Endothelial cell of umbilical vein (primary cell): ENCODE measurements at regions not wholly inside any gene's neighbourhood (a gene's known extent, or its start where the extent isn't known, plus 50 kb on each side); places are given as distances from the start of the nearest gene placed in this dataset.

ENCODE experiments used
- BruUV-seq: library from RNA; stranded (reverse); fragments of 400-500 nt; replicated peaks from 2 replicates; lab custom pipeline; 2021; lab: Mats Ljungman, UMichigan
- CTCF ChIA-PET: fragments of 300-600, 350-600 bp; sonication (Branson Sonifier 250); formaldehyde crosslinking; loops from one replicate; lab custom pipeline; 2021; ENCODE audit warnings: antibody characterized with exemption, inconsistent platforms; lab: Charles Lee
- POLR2A ChIA-PET: fragments of 300-600, 350-600 bp; sonication (Branson Sonifier 250); formaldehyde crosslinking; loops from one replicate; lab custom pipeline; 2021; ENCODE audit warnings: antibody characterized with exemption, inconsistent platforms; lab: Charles Lee
- DNase-seq: peaks from one replicate; pipeline ENCODE4 v3.0.0-alpha.2; 2011; ENCODE audit warnings: low read depth, low spot score
- FAIRE-seq: peaks from 2 replicates; lab custom pipeline; 2011; peaks lifted over from hg19 to GRCh38; lab: Jason Lieb, UNC
- H2AFZ ChIP-seq: 2 replicates; pipeline ENCODE4 v1.6.0; 2012; ENCODE audit warnings: low read depth, low read length, control low read depth, inconsistent platforms
- H3K27ac ChIP-seq: 2 replicates; pipeline ENCODE4 v1.5.1; 2011; ENCODE audit warnings: low read depth, mild to moderate bottlenecking, control low read depth, low read length, moderate library complexity; ENCODE audit not compliant: insufficient read depth
- H3K27me3 ChIP-seq, 2 experiments: 2 replicates each; pipeline versions ENCODE4 v1.6.0 to v1.6.1; 2011; ENCODE audit warnings: low read length in 2 of 2, mixed read lengths in 1 of 2; ENCODE audit not compliant: control insufficient read depth in 2 of 2, insufficient read depth in 2 of 2
- H3K36me3 ChIP-seq, 2 experiments: 2 replicates in 1 of 2; 3 replicates in 1 of 2; pipeline ENCODE4 v1.5.1; 2011; ENCODE audit warnings: low read length in 2 of 2, mild to moderate bottlenecking in 1 of 2, moderate library complexity in 1 of 2; ENCODE audit not compliant: control insufficient read depth in 2 of 2, insufficient read depth in 2 of 2; ENCODE audit errors: extremely low read depth in 1 of 2
- H3K4me1 ChIP-seq: 3 replicates; pipeline ENCODE4 v1.5.1; 2011; ENCODE audit warnings: mild to moderate bottlenecking, low read length; ENCODE audit not compliant: control insufficient read depth, insufficient read depth; ENCODE audit errors: extremely low read depth
- H3K4me2 ChIP-seq: 2 replicates; pipeline ENCODE4 v1.6.1; 2011; ENCODE audit warnings: low read length, control low read depth, mixed read lengths; ENCODE audit not compliant: insufficient read depth
- H3K4me3 ChIP-seq, 3 experiments: fragments of 200-600 bp in 1 of 3; sonication (generic), shearing (Covaris generic) in 1 of 3; replicated peaks in 1 of 3; 2 replicates each; pipeline ENCODE4 v1.5.1; 2011 to 2016; ENCODE audit warnings: control low read depth in 3 of 3, low read length in 3 of 3, mild to moderate bottlenecking in 2 of 3, inconsistent platforms in 1 of 3, low read depth in 1 of 3, moderate library complexity in 1 of 3; ENCODE audit not compliant: insufficient read depth in 1 of 3
- H3K79me2 ChIP-seq: 2 replicates; pipeline ENCODE4 v1.6.0; 2012; ENCODE audit warnings: low read length, inconsistent platforms; ENCODE audit not compliant: control insufficient read depth, insufficient read depth
- H3K9ac ChIP-seq: replicated peaks from 2 replicates; pipeline ENCODE3; 2011; ENCODE audit warnings: low read length, control low read depth; ENCODE audit not compliant: insufficient read depth; ENCODE audit errors: extremely low read depth
- H3K9me1 ChIP-seq: replicated peaks from 3 replicates; pipeline ENCODE4 v1.6.0; 2011; ENCODE audit warnings: mild to moderate bottlenecking, low read length; ENCODE audit not compliant: control insufficient read depth, insufficient read depth; ENCODE audit errors: extremely low read depth
- H3K9me3 ChIP-seq: replicated peaks from 2 replicates; pipeline ENCODE4 v1.5.1; 2012; ENCODE audit warnings: low read length, inconsistent platforms; ENCODE audit not compliant: control insufficient read depth, insufficient read depth
- H4K20me1 ChIP-seq: replicated peaks from 2 replicates; pipeline ENCODE3; 2011; ENCODE audit warnings: mild to moderate bottlenecking, low read length; ENCODE audit not compliant: control insufficient read depth, insufficient read depth; ENCODE audit errors: extremely low read depth
- EZH2 ChIP-seq: IDR thresholded peaks from 2 replicates; pipeline ENCODE4 v1.6.1; 2012; ENCODE audit warnings: borderline replicate concordance, low read depth, mild to moderate bottlenecking, moderate library complexity, low read length, inconsistent platforms; ENCODE audit not compliant: severe bottlenecking
- FOS ChIP-seq: IDR thresholded peaks from 2 replicates; pipeline ENCODE4 v1.6.1; 2011; ENCODE audit warnings: mild to moderate bottlenecking, low read length, moderate library complexity, borderline replicate concordance; ENCODE audit not compliant: insufficient read depth
- GATA2 ChIP-seq: IDR thresholded peaks from 2 replicates; pipeline ENCODE4 v1.7.0; 2011; ENCODE audit warnings: low read depth, mild to moderate bottlenecking, moderate library complexity, mixed read lengths, low read length; ENCODE audit not compliant: insufficient read length, insufficient read depth
- JUN ChIP-seq: IDR thresholded peaks from 2 replicates; pipeline ENCODE4 v1.6.1; 2011; ENCODE audit warnings: borderline replicate concordance, low read depth; ENCODE audit not compliant: insufficient read length, insufficient read depth
- MYC ChIP-seq: IDR thresholded peaks from one replicate; pipeline ENCODE4 v1.6.1; 2011; ENCODE audit warnings: mild to moderate bottlenecking, low read depth, low read length
- POLR2A ChIP-seq: IDR thresholded peaks from 2 replicates; pipeline ENCODE4 v1.6.1; 2012; ENCODE audit warnings: low read depth, mild to moderate bottlenecking, control low read depth, low read length
- POLR2AphosphoS5 ChIP-seq: IDR thresholded peaks from 2 replicates; pipeline ENCODE4 v1.6.1; 2012; ENCODE audit warnings: low read depth, mild to moderate bottlenecking, control low read depth, low read length, moderate library complexity; ENCODE audit not compliant: insufficient read depth
- dilution Hi-C: fragments of 300-500 bp; cut with MboI; formaldehyde crosslinking; loops from one replicate; pipeline ENCODE4 v1.15.0; 2019; ENCODE audit warnings: low sequenced_read_pairs; ENCODE audit not compliant: extremely low pct_ligation_motif_present
- intact Hi-C: fragments of 100-400 bp; cut with micrococcal nuclease; formaldehyde crosslinking; loops from one replicate; pipeline ENCODE4 v1.10.0; 2022
- TF ChIP-seq, protein P1 (sequence below), 2 donors: IDR thresholded peaks; 1 replicate in 1 of 2; 2 replicates in 1 of 2; pipeline ENCODE4 v1.5.1; 2011; ENCODE audit warnings: low read length in 2 of 2, mild to moderate bottlenecking in 2 of 2, moderate library complexity in 2 of 2, control low read depth in 1 of 2, inconsistent platforms in 1 of 2, low read depth in 1 of 2; ENCODE audit not compliant: insufficient read depth in 1 of 2; ENCODE audit errors: extremely low read depth in 1 of 2
- TF ChIP-seq, protein P2 (sequence below): IDR thresholded peaks from 2 replicates; pipeline ENCODE4 v1.6.1; 2011; ENCODE audit not compliant: insufficient read depth, insufficient read length

DNA sequence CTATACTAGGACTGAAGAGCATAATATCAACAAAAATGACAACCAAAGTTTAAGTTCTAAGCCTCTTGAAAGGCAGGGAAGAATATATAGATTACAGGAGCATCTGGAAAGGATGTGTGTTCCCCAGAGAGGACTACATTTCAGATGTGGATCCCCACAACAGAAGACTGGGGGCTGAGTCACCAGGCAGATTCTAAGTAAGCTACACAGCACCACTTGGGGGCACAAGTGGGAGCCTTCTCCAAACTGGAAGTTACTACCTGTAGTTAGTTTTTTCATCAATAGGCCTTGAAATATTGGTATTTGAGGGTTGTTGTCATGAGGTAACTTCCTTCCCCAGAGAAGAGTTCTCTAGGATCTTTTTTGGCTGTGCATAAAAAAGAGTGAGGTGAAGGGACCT is 836.1 kb downstream of the NLGN4Y start:
- Histone ChIP-seq H3K4me2 (no peak overlapping the region), H3K36me3 (no peaks in the 10 kb centered on the region), H4K20me1 (no peaks in the 10 kb centered on the region), H3K4me1 (no peaks in the 10 kb centered on the region), H3K79me2 (no peaks in the 10 kb centered on the region), H3K27ac (no peak overlapping the region), H3K27me3 (no peaks in the 10 kb centered on the region), H2AFZ (no peak overlapping the region), H3K9me1 (no peaks in the 10 kb centered on the region), H3K9ac (no peak overlapping the region), H3K4me3 (no peak overlapping the region), H3K9me3 (no peaks in the 10 kb centered on the region)
- BruUV-seq = no TSS peak
- DNase-seq (no peak), FAIRE-seq (no peak)
- ChIA-PET CTCF (no interaction called here), POLR2A (no interaction called here)
- dilution Hi-C loops (no loop called here), intact Hi-C loops (no loop called here)
- TF ChIP-seq POLR2AphosphoS5 (no peak), MYC (no peak), POLR2A (no peak), GATA2 (no peak), FOS (no peak), EZH2 (no peak), JUN (no peak)
- TF ChIP-seq, protein P1, sequence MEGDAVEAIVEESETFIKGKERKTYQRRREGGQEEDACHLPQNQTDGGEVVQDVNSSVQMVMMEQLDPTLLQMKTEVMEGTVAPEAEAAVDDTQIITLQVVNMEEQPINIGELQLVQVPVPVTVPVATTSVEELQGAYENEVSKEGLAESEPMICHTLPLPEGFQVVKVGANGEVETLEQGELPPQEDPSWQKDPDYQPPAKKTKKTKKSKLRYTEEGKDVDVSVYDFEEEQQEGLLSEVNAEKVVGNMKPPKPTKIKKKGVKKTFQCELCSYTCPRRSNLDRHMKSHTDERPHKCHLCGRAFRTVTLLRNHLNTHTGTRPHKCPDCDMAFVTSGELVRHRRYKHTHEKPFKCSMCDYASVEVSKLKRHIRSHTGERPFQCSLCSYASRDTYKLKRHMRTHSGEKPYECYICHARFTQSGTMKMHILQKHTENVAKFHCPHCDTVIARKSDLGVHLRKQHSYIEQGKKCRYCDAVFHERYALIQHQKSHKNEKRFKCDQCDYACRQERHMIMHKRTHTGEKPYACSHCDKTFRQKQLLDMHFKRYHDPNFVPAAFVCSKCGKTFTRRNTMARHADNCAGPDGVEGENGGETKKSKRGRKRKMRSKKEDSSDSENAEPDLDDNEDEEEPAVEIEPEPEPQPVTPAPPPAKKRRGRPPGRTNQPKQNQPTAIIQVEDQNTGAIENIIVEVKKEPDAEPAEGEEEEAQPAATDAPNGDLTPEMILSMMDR (IDR thresholded peaks at IDR 0.05; ENCODE audit: extremely low read depth in 1 of 2, insufficient read depth in 1 of 2, low read depth in 1 of 2, low read length in 2 of 2) = no peak
- TF ChIP-seq, protein P2, sequence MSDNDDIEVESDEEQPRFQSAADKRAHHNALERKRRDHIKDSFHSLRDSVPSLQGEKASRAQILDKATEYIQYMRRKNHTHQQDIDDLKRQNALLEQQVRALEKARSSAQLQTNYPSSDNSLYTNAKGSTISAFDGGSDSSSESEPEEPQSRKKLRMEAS = no peak
